ENCODE measurements at regions not wholly inside any gene's neighbourhood (a gene's known extent, or its start where the extent isn't known, plus 50 kb on each side); places are given as distances from the start of the nearest gene placed in this dataset.

DNA sequence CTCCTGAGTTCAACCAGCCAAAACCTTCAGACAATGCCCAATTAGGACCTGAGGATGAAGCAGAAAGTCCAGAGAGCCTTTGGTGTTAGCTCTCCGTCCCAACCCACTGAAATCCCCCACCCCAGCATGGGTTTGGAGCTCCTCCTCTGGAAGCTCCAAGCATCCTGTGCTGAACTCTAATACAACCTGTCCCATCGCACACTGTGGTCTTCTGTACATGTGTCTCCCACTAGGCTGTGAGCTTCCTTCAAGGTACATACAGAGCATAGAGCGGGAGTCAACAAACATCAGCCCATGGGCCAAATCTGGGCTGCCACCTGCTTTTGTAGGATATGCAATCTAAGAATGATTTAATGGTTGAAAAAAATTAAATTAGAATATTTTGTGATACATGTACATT lies 166.5 kb downstream of the LSM5 start:
- no peaks in the 10 kb centered on the region for H3K27me3 ChIP-seq (ENCODE audit: insufficient read depth, low read length, poor library complexity, severe bottlenecking)
- H3K79me2 ChIP-seq (ENCODE audit: insufficient read depth, low read length) = no peaks in the 10 kb centered on the region
- no peak overlapping the region for H3K4me2 ChIP-seq (ENCODE audit: low read depth, low read length, poor library complexity, severe bottlenecking)
- H3K36me3 ChIP-seq (ENCODE audit: insufficient read depth, low read length) = no peaks in the 10 kb centered on the region
- no peaks in the 10 kb centered on the region for H3K9me3 ChIP-seq (ENCODE audit: insufficient read depth, low read depth, low read length)
- H3F3A ChIP-seq (ENCODE audit: low read depth) = no peaks in the 10 kb centered on the region
- no peaks in the 10 kb centered on the region for H3K9me2 ChIP-seq (replicated peaks; ENCODE audit: low read depth, low read length)
- H3K4me3 ChIP-seq (ENCODE audit: low read length, poor library complexity, severe bottlenecking) = no peak overlapping the region
- TF ChIP-seq, protein P1, sequence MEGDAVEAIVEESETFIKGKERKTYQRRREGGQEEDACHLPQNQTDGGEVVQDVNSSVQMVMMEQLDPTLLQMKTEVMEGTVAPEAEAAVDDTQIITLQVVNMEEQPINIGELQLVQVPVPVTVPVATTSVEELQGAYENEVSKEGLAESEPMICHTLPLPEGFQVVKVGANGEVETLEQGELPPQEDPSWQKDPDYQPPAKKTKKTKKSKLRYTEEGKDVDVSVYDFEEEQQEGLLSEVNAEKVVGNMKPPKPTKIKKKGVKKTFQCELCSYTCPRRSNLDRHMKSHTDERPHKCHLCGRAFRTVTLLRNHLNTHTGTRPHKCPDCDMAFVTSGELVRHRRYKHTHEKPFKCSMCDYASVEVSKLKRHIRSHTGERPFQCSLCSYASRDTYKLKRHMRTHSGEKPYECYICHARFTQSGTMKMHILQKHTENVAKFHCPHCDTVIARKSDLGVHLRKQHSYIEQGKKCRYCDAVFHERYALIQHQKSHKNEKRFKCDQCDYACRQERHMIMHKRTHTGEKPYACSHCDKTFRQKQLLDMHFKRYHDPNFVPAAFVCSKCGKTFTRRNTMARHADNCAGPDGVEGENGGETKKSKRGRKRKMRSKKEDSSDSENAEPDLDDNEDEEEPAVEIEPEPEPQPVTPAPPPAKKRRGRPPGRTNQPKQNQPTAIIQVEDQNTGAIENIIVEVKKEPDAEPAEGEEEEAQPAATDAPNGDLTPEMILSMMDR (conservative IDR thresholded peaks at IDR 0.05; ENCODE audit: low read length) = no peak
- TF ChIP-seq EZH2phosphoT487 (IDR thresholded peaks at IDR 0.05; ENCODE audit: borderline replicate concordance) = no peak
- H2AFZ ChIP-seq (ENCODE audit: low read length) = no peak overlapping the region
- no peaks in the 10 kb centered on the region for H3K4me1 ChIP-seq (ENCODE audit: insufficient read depth, low read length, poor library complexity, severe bottlenecking)
- no peak overlapping the region for H3K9ac ChIP-seq (ENCODE audit: low read depth, low read length, poor library complexity, severe bottlenecking)
- H4K20me1 ChIP-seq (ENCODE audit: insufficient read depth, low read length, poor library complexity, severe bottlenecking) = no peaks in the 10 kb centered on the region

DNA sequence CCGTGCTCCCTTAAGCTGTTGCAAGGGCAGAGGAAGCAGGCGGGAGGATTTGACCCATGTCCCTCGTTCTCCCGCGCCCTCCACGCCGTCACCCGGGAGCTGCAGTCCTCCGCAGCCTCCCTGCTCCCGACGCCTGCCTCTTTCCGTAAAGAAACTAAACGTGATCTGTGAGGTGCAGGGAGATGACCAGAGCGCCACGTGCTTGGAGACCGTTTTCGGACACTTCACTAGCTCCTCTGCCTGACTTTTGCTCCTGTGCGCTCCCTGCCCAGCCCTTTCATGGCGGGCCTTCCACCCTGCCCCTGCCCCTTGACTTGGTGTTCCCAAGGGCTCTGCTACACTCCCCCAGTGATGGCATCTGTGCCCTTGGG lies 171.2 kb downstream of the LSM5 start:
- Histone ChIP-seq H3K9ac (ENCODE audit: low read depth, low read length, poor library complexity, severe bottlenecking) (no peak overlapping the region), H3K9me3 (ENCODE audit: insufficient read depth, low read depth, low read length) (no peaks in the 10 kb centered on the region), H3K4me2 (ENCODE audit: low read depth, low read length, poor library complexity, severe bottlenecking) (no peak overlapping the region), H3K79me2 (ENCODE audit: insufficient read depth, low read length) (no peaks in the 10 kb centered on the region), H3K9me2 (replicated peaks; ENCODE audit: low read depth, low read length) (no peaks in the 10 kb centered on the region), H3K27me3 (ENCODE audit: insufficient read depth, low read length, poor library complexity, severe bottlenecking) (no peaks in the 10 kb centered on the region), H3K36me3 (ENCODE audit: insufficient read depth, low read length) (no peaks in the 10 kb centered on the region), H3K4me1 (ENCODE audit: insufficient read depth, low read length, poor library complexity, severe bottlenecking) (no peaks in the 10 kb centered on the region), H2AFZ (ENCODE audit: low read length) (no peak overlapping the region), H4K20me1 (ENCODE audit: insufficient read depth, low read length, poor library complexity, severe bottlenecking) (no peaks in the 10 kb centered on the region), H3K4me3 (ENCODE audit: low read length, poor library complexity, severe bottlenecking) (no peak overlapping the region), H3F3A (ENCODE audit: low read depth) (no peaks in the 10 kb centered on the region)
- TF ChIP-seq, protein P1 (conservative IDR thresholded peaks at IDR 0.05; ENCODE audit: low read length) = no peak
- no peak for TF ChIP-seq EZH2phosphoT487 (IDR thresholded peaks at IDR 0.05; ENCODE audit: borderline replicate concordance)

DNA sequence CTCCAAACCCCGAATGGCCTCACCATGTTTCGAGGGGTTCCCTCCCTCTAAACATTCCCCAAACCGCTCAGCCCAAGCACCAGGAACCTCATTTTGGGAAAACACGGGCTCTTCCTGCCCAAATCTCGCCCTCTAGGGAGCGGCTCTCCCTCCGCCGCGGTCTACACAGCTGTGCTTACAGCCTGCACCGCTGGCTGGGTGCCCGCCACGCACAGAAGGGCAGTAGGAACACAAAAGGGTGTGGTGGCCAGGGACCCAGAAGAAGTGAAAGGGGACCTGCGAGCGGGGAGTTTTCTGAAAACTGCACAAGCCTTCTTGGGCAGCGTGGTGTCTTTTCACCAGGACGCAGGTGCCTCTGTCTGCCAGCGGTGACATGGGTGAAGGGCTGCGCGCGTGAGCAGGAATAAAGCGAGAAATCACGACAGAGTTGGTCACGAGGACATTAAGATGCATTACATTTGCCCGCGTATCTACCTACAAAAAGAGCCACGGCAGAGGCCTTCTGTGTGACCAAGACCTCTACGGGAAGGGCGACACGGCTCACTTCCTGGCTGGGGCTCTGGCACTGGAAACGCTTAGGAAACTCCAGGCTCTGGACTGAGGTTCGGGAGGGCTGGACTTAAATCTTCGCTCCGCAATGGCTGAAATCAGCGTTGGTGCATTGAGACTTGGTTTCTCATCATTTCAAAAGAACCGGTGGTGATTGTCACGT lies 171.7 kb downstream of the LSM5 start:
- Histone ChIP-seq H3K4me3 (ENCODE audit: low read length, poor library complexity, severe bottlenecking) (no peak overlapping the region), H2AFZ (ENCODE audit: low read length) (no peak overlapping the region), H3K4me2 (ENCODE audit: low read depth, low read length, poor library complexity, severe bottlenecking) (no peak overlapping the region), H3F3A (ENCODE audit: low read depth) (no peaks in the 10 kb centered on the region), H3K4me1 (ENCODE audit: insufficient read depth, low read length, poor library complexity, severe bottlenecking) (no peaks in the 10 kb centered on the region), H3K36me3 (ENCODE audit: insufficient read depth, low read length) (no peaks in the 10 kb centered on the region), H4K20me1 (ENCODE audit: insufficient read depth, low read length, poor library complexity, severe bottlenecking) (no peaks in the 10 kb centered on the region), H3K9ac (ENCODE audit: low read depth, low read length, poor library complexity, severe bottlenecking) (no peak overlapping the region), H3K27me3 (ENCODE audit: insufficient read depth, low read length, poor library complexity, severe bottlenecking) (no peaks in the 10 kb centered on the region), H3K9me2 (replicated peaks; ENCODE audit: low read depth, low read length) (no peaks in the 10 kb centered on the region), H3K79me2 (ENCODE audit: insufficient read depth, low read length) (no peaks in the 10 kb centered on the region), H3K9me3 (ENCODE audit: insufficient read depth, low read depth, low read length) (no peaks in the 10 kb centered on the region)
- TF ChIP-seq, protein P1 (conservative IDR thresholded peaks at IDR 0.05; ENCODE audit: low read length) = no peak
- TF ChIP-seq EZH2phosphoT487 (IDR thresholded peaks at IDR 0.05; ENCODE audit: borderline replicate concordance) = no peak

Measured in Loucy (cell line).